IMR-90 (cell line): ENCODE measurements at regions not wholly inside any gene's neighbourhood (a gene's known extent, or its start where the extent isn't known, plus 50 kb on each side); places are given as distances from the start of the nearest gene placed in this dataset.

Experiments
- ATAC-seq: fragments of 200-7000 bp; cut with Tn5 transposase; 2 replicates; pipeline ENCODE4 v1.9.1; 2020; ENCODE audit warnings: low read depth, mild to moderate bottlenecking, moderate library complexity
- BruUV-seq: library from RNA; stranded (reverse); fragments of 400-500 nt; replicated peaks from 2 replicates; lab custom pipeline; 2021; lab: Mats Ljungman, UMichigan
- CTCF ChIA-PET: fragments of 300-600 bp; formaldehyde crosslinking; extraction: SDS; loops from one replicate; lab custom pipeline; 2021; ENCODE audit warnings: antibody characterized with exemption; lab: Yijun Ruan, JAX
- POLR2A ChIA-PET: fragments of 300-600 bp; sonication (Branson Sonifier 250); formaldehyde crosslinking; loops from one replicate; lab custom pipeline; 2022; ENCODE audit warnings: antibody characterized with exemption; ENCODE audit not compliant: unreplicated experiment; lab: Charles Lee
- DNase-seq: peaks from one replicate; pipeline ENCODE4 v3.0.0; 2013
- H2AFZ ChIP-seq: replicated peaks from 2 replicates; pipeline ENCODE3; 2013; ENCODE audit warnings: low read length, mild to moderate bottlenecking; ENCODE audit not compliant: poor library complexity
- H2AK5ac ChIP-seq: 2 replicates; pipeline ENCODE4 v1.6.1; 2013; ENCODE audit warnings: low read depth, low read length, inconsistent platforms
- H2AK9ac ChIP-seq: replicated peaks from 2 replicates; pipeline ENCODE3; 2013; ENCODE audit warnings: mild to moderate bottlenecking, low read depth, low read length, moderate library complexity; ENCODE audit not compliant: poor library complexity
- H2BK120ac ChIP-seq: 2 replicates; pipeline ENCODE4 v1.6.1; 2013; ENCODE audit warnings: low read depth, low read length, inconsistent platforms
- H2BK15ac ChIP-seq: 3 replicates; pipeline ENCODE4 v1.6.1; 2013; ENCODE audit warnings: low read depth, low read length, inconsistent platforms
- H2BK20ac ChIP-seq: 2 replicates; pipeline ENCODE4 v1.6.1; 2013; ENCODE audit warnings: low read depth, mild to moderate bottlenecking, inconsistent platforms, low read length, moderate library complexity
- H2BK5ac ChIP-seq: 2 replicates; pipeline ENCODE4 v1.6.1; 2013; ENCODE audit warnings: mild to moderate bottlenecking, low read depth, low read length, inconsistent platforms; ENCODE audit not compliant: poor library complexity, severe bottlenecking
- H3K14ac ChIP-seq: replicated peaks from 2 replicates; pipeline ENCODE4 v1.6.1; 2013; ENCODE audit warnings: low read depth, low read length, inconsistent platforms
- H3K18ac ChIP-seq: 2 replicates; pipeline ENCODE4 v1.6.1; 2013; ENCODE audit warnings: low read depth, low read length, control low read depth
- H3K23ac ChIP-seq: 2 replicates; pipeline ENCODE4 v1.6.1; 2013; ENCODE audit warnings: low read depth, low read length, inconsistent platforms
- H3K27ac ChIP-seq: 2 replicates; pipeline ENCODE4 v1.5.1; 2013; ENCODE audit warnings: mild to moderate bottlenecking, control low read depth, low read length; ENCODE audit not compliant: insufficient read depth
- H3K27me3 ChIP-seq: 2 replicates; pipeline ENCODE4 v1.6.1; 2013; ENCODE audit warnings: low read length; ENCODE audit not compliant: control insufficient read depth, insufficient read depth
- H3K36me3 ChIP-seq: 2 replicates; pipeline ENCODE4 v1.6.1; 2013; ENCODE audit warnings: low read length, mixed read lengths; ENCODE audit not compliant: control insufficient read depth, insufficient read depth
- H3K4ac ChIP-seq: 2 replicates; pipeline ENCODE4 v1.6.1; 2013; ENCODE audit warnings: low read depth, low read length, inconsistent platforms
- H3K4me1 ChIP-seq: 2 replicates; pipeline ENCODE4 v1.6.1; 2013; ENCODE audit warnings: low read length, mixed read lengths; ENCODE audit not compliant: control insufficient read depth, insufficient read depth
- H3K4me2 ChIP-seq: 2 replicates; pipeline ENCODE4 v1.6.1; 2013; ENCODE audit warnings: low read depth, mild to moderate bottlenecking, control low read depth, low read length, moderate library complexity
- H3K4me3 ChIP-seq: 2 replicates; pipeline ENCODE4 v1.5.1; 2013; ENCODE audit warnings: low read depth, mild to moderate bottlenecking, control low read depth, low read length, moderate library complexity; ENCODE audit not compliant: insufficient read depth
- H3K56ac ChIP-seq: 2 replicates; pipeline ENCODE4 v1.6.1; 2013; ENCODE audit warnings: low read length, inconsistent platforms; ENCODE audit not compliant: insufficient read depth; ENCODE audit errors: extremely low read depth
- H3K79me1 ChIP-seq, 2 experiments: 2 replicates each; pipeline ENCODE4 v1.6.1; 2013; ENCODE audit warnings: low read length in 2 of 2, inconsistent platforms in 1 of 2, low read depth in 1 of 2
- H3K9ac ChIP-seq: 2 replicates; pipeline ENCODE4 v1.6.1; 2013; ENCODE audit warnings: low read depth, low read length, control low read depth
- H3K9me1 ChIP-seq: 2 replicates; pipeline ENCODE4 v1.6.1; 2013; ENCODE audit warnings: low read length, inconsistent platforms; ENCODE audit not compliant: insufficient read depth
- H3K9me3 ChIP-seq: 2 replicates; pipeline ENCODE4 v1.6.1; 2013; ENCODE audit warnings: low read length; ENCODE audit not compliant: control insufficient read depth, insufficient read depth
- H4K20me1 ChIP-seq: 2 replicates; pipeline ENCODE4 v1.6.1; 2013; ENCODE audit warnings: low read length, inconsistent platforms; ENCODE audit not compliant: insufficient read depth
- H4K5ac ChIP-seq: 2 replicates; pipeline ENCODE4 v1.6.1; 2013; ENCODE audit warnings: mild to moderate bottlenecking, low read depth, low read length, control low read depth
- H4K8ac ChIP-seq, 2 experiments: 2 replicates each; pipeline ENCODE4 v1.6.1; 2013; ENCODE audit warnings: low read depth in 2 of 2, low read length in 2 of 2, control low read depth in 1 of 2, inconsistent platforms in 1 of 2
- H4K91ac ChIP-seq: 2 replicates; pipeline ENCODE4 v1.6.1; 2013; ENCODE audit warnings: low read depth, low read length, inconsistent platforms; ENCODE audit not compliant: insufficient read depth
- BHLHE40 ChIP-seq: fragments of 150-350 bp; IDR thresholded peaks from 2 replicates; pipeline ENCODE4 v1.6.1; 2016; ENCODE audit warnings: mild to moderate bottlenecking, low read depth, low read length
- CHD1 ChIP-seq: IDR thresholded peaks from 2 replicates; pipeline ENCODE4 v1.6.1; 2012; ENCODE audit warnings: low read depth, low read length, improper control_type of control experiment
- FOS ChIP-seq: fragments of 150-350 bp; IDR thresholded peaks from 2 replicates; pipeline ENCODE4 v1.6.1; 2016; ENCODE audit warnings: low read depth, low read length
- MAZ ChIP-seq: IDR thresholded peaks from 2 replicates; pipeline ENCODE4 v1.6.1; 2012; ENCODE audit warnings: low read depth, mild to moderate bottlenecking, low read length, improper control_type of control experiment, moderate library complexity, borderline replicate concordance
- MXI1 ChIP-seq: IDR thresholded peaks from 2 replicates; pipeline ENCODE4 v1.6.1; 2012; ENCODE audit warnings: low read depth, mild to moderate bottlenecking, low read length, moderate library complexity, borderline replicate concordance
- RCOR1 ChIP-seq: IDR thresholded peaks from 2 replicates; pipeline ENCODE4 v1.6.1; 2012; ENCODE audit warnings: mild to moderate bottlenecking, low read length, improper control_type of control experiment; ENCODE audit not compliant: insufficient replicate concordance
- WGBS, 2 experiments: methylation state at CpG; one replicate each; pipeline versions ENCODE4 v1.1.5 to v1.1.7; 2013; ENCODE audit warnings: missing lambda C conversion rate in 2 of 2; ENCODE audit not compliant: insufficient read length in 1 of 2; ENCODE audit errors: extremely low coverage in 2 of 2; 5-methylcytosine and 5-hydroxymethylcytosine counted together
- dilution Hi-C: fragments of 300-500 bp; cut with HindIII; formaldehyde crosslinking; loops from one replicate; pipeline ENCODE4 v1.14.3; 2018; ENCODE audit warnings: low sequenced_read_pairs; ENCODE audit not compliant: unreplicated experiment
- in situ Hi-C: fragments of 300-500 bp; cut with MboI; formaldehyde crosslinking; loops from 3 replicates; pipeline ENCODE4 v1.14.3; 2019; ENCODE audit warnings: low sequenced_read_pairs, inconsistent platforms, mixed read lengths
- intact Hi-C: fragments of 100-400 bp; cut with micrococcal nuclease; formaldehyde crosslinking; loops from 2 replicates; pipeline ENCODE4 v1.10.0; 2022
- TF ChIP-seq, protein P1 (sequence below): conservative IDR thresholded peaks from 2 replicates; pipeline ENCODE4 v1.5.1; 2012; ENCODE audit warnings: mild to moderate bottlenecking, low read depth, low read length, improper control_type of control experiment

GRCh38 chr12:74424778-74425177 is 112.9 kb upstream of the ATXN7L3B start:
- Histone ChIP-seq H3K56ac (no peak overlapping the region), H3K9ac (no peak overlapping the region), H3K23ac (no peak overlapping the region), H2BK120ac (no peak overlapping the region), H3K4me3 (no peak overlapping the region), H3K27ac (no peak overlapping the region), H3K36me3 (no peaks in the 10 kb centered on the region), H3K4me2 (no peak overlapping the region), H2AK5ac (no peak overlapping the region), H4K8ac (no peak overlapping the region), H2BK15ac (no peak overlapping the region), H3K14ac (no peak overlapping the region), H2AFZ (no peak overlapping the region), H4K91ac (no peak overlapping the region), H4K5ac (no peak overlapping the region), H3K4me1 (no peaks in the 10 kb centered on the region), H2AK9ac (no peak overlapping the region), H3K4ac (no peak overlapping the region), H3K9me3 (no peaks in the 10 kb centered on the region; the same call in 1 of the 2 replicates), H4K20me1 (no peaks in the 10 kb centered on the region), H3K27me3 (no peaks in the 10 kb centered on the region), H2BK5ac (no peak overlapping the region), H2BK20ac (no peak overlapping the region), H3K9me1 (no peaks in the 10 kb centered on the region), H3K79me1 (no peaks in the 10 kb centered on the region), H3K18ac (no peak overlapping the region)
- intact Hi-C loops (loop anchor here (5.0 kb wide), 1 partner anchor 1282 kb away; no protein-coding TSS in a partner anchor), dilution Hi-C loops (no loop called here), in situ Hi-C loops (no loop called here)
- ATAC-seq (no peak), DNase-seq (no peak)
- ChIA-PET CTCF (no interaction called here), POLR2A (no interaction called here)
- WGBS, 2 experiments: no CpG with 5 or more reads among the region's 1 CpG
- BruUV-seq: no TSS peak
- no peak for TF ChIP-seq CHD1
- TF ChIP-seq, protein P1, sequence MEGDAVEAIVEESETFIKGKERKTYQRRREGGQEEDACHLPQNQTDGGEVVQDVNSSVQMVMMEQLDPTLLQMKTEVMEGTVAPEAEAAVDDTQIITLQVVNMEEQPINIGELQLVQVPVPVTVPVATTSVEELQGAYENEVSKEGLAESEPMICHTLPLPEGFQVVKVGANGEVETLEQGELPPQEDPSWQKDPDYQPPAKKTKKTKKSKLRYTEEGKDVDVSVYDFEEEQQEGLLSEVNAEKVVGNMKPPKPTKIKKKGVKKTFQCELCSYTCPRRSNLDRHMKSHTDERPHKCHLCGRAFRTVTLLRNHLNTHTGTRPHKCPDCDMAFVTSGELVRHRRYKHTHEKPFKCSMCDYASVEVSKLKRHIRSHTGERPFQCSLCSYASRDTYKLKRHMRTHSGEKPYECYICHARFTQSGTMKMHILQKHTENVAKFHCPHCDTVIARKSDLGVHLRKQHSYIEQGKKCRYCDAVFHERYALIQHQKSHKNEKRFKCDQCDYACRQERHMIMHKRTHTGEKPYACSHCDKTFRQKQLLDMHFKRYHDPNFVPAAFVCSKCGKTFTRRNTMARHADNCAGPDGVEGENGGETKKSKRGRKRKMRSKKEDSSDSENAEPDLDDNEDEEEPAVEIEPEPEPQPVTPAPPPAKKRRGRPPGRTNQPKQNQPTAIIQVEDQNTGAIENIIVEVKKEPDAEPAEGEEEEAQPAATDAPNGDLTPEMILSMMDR: no peak
- TF ChIP-seq RCOR1: no peak
- no peak for TF ChIP-seq FOS
- TF ChIP-seq BHLHE40: no peak
- no peak for TF ChIP-seq MXI1
- no peak for TF ChIP-seq MAZ
